Esophagus muscularis mucosa (tissue), 4 donors: ENCODE measurements at regions not wholly inside any gene's neighbourhood (a gene's known extent, or its start where the extent isn't known, plus 50 kb on each side); places are given as distances from the start of the nearest gene placed in this dataset.
"Not testable (repeated sequence)": the region's sequence is repeated elsewhere in the genome, so short reads cannot be mapped to it uniquely, and the experiment has no call there.

Experiments used
- DNase-seq: peaks from one replicate; pipeline ENCODE4 v3.0.0-alpha.2; 2017; ENCODE audit errors: extremely low spot score
- H3K27ac ChIP-seq, 4 donors: fragments of 200-600 bp; sonication (generic); replicated peaks in 1 of 4; 1 replicate in 3 of 4; 2 replicates in 1 of 4; pipeline ENCODE4 v1.5.1; 2016 to 2019; ENCODE audit warnings: mild to moderate bottlenecking in 1 of 4
- H3K27me3 ChIP-seq, 4 donors: fragments of 200-600 bp; sonication (generic); one replicate each; pipeline versions ENCODE4 v1.5.1 to v1.6.0; 2016 to 2019
- H3K36me3 ChIP-seq, 4 donors: fragments of 200-600 bp; sonication (generic); one replicate each; pipeline ENCODE4 v1.5.1; 2016 to 2019
- H3K4me1 ChIP-seq, 4 donors: fragments of 200-600 bp; sonication (generic); one replicate each; pipeline ENCODE4 v1.5.1; 2016 to 2019
- H3K4me3 ChIP-seq, 4 donors: fragments of 200-600 bp; sonication (generic); 1 replicate in 2 of 4; 2 replicates in 2 of 4; pipeline ENCODE4 v1.5.1; 2016 to 2019; ENCODE audit warnings: mild to moderate bottlenecking in 4 of 4, moderate library complexity in 1 of 4
- H3K9me3 ChIP-seq, 4 donors: fragments of 200-600 bp; sonication (generic); 1 replicate in 3 of 4; 2 replicates in 1 of 4; pipeline ENCODE4 v1.5.1; 2016 to 2019
- EP300 ChIP-seq: sonication (generic); formaldehyde crosslinking; IDR thresholded peaks from one replicate; pipeline ENCODE4 v1.6.1; 2017; ENCODE audit warnings: antibody characterized with exemption
- POLR2A ChIP-seq: fragments of 450-650 bp; IDR thresholded peaks from one replicate; pipeline ENCODE4 v1.6.1; 2017; ENCODE audit warnings: antibody characterized with exemption, moderate library complexity, mild to moderate bottlenecking, low read depth
- POLR2AphosphoS5 ChIP-seq, 2 donors: sonication (generic); formaldehyde crosslinking; IDR thresholded peaks; one replicate each; pipeline ENCODE4 v1.6.1; 2017; ENCODE audit warnings: antibody characterized with exemption in 2 of 2
- WGBS: methylation state at CpG from one replicate; pipeline ENCODE4 v1.1.5; 2018; 5-methylcytosine and 5-hydroxymethylcytosine counted together
- intact Hi-C: fragments of 100-400 bp; cut with DNase I; formaldehyde crosslinking; loops from one replicate; pipeline ENCODE4 v1.15.1; 2023
- TF ChIP-seq, protein P1 (sequence below), 3 experiments: fragments of 200-600 bp in 2 of 3; fragments of 450-650 bp in 1 of 3; sonication (generic) in 2 of 3; IDR thresholded peaks; one replicate each; pipeline ENCODE4 v1.5.1; 2017 to 2019; ENCODE audit warnings: antibody characterized with exemption in 3 of 3, mild to moderate bottlenecking in 2 of 3, moderate library complexity in 1 of 3

DNA sequence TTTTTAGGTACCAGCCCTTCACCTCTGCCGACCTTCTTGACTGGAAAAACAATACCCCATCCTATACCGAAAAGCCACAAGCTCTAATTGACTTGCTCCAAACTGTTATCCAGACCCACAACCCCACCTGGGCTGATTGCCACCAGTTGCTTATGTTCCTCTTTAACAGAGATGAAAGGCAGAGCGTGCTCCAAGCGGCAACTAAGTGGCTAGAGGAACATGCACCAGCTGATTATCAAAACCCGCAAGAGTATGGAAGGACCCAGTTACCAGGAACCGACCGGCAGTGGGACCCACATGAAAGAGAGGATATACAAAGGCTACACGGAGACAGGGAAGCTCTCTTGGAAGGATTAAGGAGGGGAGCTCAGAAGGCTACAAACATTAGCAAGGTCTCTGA, 86.1 kb upstream of the TANC1 start:
- Histone ChIP-seq H3K27ac (no peak overlapping the region), H3K4me3 (no peak overlapping the region), H3K27me3 (no peaks in the 10 kb centered on the region), H3K9me3 (no peaks in the 10 kb centered on the region), H3K4me1 (no peaks in the 10 kb centered on the region), H3K36me3 (no peaks in the 10 kb centered on the region)
- TF ChIP-seq, protein P1, sequence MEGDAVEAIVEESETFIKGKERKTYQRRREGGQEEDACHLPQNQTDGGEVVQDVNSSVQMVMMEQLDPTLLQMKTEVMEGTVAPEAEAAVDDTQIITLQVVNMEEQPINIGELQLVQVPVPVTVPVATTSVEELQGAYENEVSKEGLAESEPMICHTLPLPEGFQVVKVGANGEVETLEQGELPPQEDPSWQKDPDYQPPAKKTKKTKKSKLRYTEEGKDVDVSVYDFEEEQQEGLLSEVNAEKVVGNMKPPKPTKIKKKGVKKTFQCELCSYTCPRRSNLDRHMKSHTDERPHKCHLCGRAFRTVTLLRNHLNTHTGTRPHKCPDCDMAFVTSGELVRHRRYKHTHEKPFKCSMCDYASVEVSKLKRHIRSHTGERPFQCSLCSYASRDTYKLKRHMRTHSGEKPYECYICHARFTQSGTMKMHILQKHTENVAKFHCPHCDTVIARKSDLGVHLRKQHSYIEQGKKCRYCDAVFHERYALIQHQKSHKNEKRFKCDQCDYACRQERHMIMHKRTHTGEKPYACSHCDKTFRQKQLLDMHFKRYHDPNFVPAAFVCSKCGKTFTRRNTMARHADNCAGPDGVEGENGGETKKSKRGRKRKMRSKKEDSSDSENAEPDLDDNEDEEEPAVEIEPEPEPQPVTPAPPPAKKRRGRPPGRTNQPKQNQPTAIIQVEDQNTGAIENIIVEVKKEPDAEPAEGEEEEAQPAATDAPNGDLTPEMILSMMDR (IDR thresholded peaks at IDR 0.05), result no peak
- TF ChIP-seq EP300, result no peak
- no peak for TF ChIP-seq POLR2A
- no peak for TF ChIP-seq POLR2AphosphoS5 (IDR thresholded peaks at IDR 0.05)
- intact Hi-C loops, result no loop called here
- WGBS, result 78% methylated on average over 8 of the region's 8 CpGs
- no peak for DNase-seq

DNA sequence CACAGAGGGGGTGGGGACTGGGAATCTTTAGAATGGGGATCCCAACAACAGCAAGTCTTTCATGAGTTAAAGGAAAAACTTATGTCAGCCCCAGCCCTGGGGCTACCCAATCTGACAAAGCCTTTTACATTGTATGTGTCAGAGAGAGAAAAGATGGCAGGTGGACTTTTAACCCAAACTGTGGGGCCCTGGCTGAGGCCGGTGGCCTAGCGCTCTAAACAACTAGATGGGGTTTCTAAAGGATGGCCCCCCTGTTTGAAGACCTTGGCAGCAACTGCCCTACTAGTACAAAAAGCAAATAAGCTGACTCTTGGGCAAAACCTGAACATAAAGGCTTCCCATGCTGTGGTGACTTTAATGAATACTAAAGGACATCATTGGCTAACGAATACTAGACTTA, 83.9 kb upstream of the TANC1 start:
- H3K36me3 ChIP-seq, H3K4me3 ChIP-seq, H3K4me1 ChIP-seq, H3K27ac ChIP-seq, H3K27me3 ChIP-seq, H3K9me3 ChIP-seq, DNase-seq, intact Hi-C loops: not testable (repeated sequence)
- WGBS, result 92% methylated on average over 3 of the region's 3 CpGs

DNA sequence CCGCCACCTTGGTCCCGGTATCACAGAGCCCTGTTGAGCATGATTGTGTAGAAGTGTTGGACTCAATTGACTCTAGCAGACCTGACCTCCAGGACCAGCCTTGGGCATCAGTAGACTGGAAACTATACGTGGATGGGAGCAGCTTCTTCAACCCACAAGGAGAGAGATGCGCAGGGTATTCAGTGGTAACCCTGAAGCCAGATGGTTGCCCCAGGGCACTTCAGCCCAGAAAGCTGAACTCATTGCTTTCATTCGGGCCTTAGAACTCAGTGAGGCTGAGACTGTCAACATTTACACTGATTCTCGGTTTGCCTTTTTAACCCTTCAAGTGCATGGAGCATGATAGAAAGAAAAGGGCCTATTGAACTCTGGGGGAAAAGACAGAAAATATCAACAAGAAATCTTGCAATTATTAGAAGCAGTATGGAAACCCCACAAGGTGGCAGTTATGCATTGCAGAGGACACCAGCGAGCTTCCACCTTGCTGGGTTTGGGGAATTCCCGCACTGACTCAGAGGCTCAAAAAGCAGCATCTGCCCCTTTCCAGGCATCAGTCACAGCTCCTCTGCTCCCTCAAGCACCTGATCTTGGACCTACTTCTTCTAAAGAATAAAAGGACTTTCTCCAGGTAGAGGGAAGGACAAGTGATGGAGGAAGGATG, 83.3 kb upstream of the TANC1 start:
- intact Hi-C loops, H3K4me1 ChIP-seq, H3K4me3 ChIP-seq, H3K27me3 ChIP-seq, H3K27ac ChIP-seq, H3K9me3 ChIP-seq, H3K36me3 ChIP-seq, DNase-seq: not testable (repeated sequence)
- WGBS, result 80% methylated on average over 8 of the region's 8 CpGs

DNA sequence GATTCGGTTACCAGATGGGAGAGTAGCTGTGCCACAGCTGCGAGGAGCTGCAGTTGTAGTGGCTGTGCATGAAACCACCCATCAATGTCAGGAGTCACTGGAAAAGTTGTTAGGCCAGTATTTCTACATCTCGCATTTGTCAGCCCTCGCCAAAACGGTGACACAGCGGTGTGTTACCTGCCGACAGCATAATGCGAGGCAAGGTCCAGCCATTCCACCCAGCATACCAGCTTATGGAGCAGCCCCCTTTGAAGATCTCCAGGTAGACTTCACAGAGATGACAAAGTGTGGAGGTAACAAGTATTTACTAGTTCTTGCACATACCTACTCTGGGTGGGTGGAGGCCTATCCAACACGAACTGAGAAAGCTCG, 82.8 kb upstream of the TANC1 start:
- H3K4me3 ChIP-seq, H3K9me3 ChIP-seq, H3K36me3 ChIP-seq, H3K27ac ChIP-seq, intact Hi-C loops, H3K27me3 ChIP-seq, H3K4me1 ChIP-seq, DNase-seq: not testable (repeated sequence)
- 98% methylated on average over 10 of the region's 10 CpGs for WGBS

DNA sequence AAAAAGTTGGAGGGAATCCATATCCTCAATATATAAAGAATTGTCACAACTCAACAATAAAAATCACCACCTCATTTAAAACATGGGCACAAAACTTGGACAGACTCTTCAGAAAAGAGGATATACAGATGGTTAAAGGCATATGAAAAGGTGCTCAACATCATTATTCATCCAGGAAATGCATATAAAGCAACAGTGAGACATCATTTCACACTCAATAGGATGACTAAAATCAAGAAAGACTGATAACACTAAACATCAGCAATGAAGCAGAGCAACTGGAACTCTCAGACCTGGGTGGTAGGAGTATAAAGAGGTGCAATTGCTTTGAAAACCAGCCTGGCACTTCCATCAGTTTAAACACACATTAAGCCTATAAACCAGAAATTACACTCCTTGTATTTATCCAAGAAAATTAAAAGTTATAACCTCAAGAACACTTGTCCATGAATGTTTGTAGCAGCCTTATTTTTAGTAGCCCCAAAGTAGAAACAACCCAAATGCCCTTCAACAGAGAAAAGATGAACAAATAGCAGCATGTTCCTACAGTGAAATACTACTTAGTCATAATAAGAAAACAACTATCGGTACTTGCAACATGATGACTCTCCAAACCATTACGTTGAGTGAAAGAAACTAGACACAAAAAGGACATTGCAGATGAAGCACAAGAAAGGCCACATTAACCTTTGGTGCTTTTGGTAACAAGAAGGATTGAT, 79.1 kb upstream of the TANC1 start:
- no peak for DNase-seq
- 93% methylated on average over 2 of the region's 2 CpGs for WGBS
- TF ChIP-seq POLR2A, result no peak
- TF ChIP-seq, protein P1 (IDR thresholded peaks at IDR 0.05), result no peak
- TF ChIP-seq EP300, result no peak
- TF ChIP-seq POLR2AphosphoS5 (IDR thresholded peaks at IDR 0.05), result no peak
- intact Hi-C loops, result no loop called here
- no peaks in the 10 kb centered on the region for H3K4me1 ChIP-seq
- H3K27me3 ChIP-seq, result peaks cover 0 to 3% (median 0%) of the 10 kb centered on the region in 4 donors
- no peak overlapping the region for H3K4me3 ChIP-seq
- no peak overlapping the region for H3K27ac ChIP-seq
- H3K36me3 ChIP-seq, result no peaks in the 10 kb centered on the region
- no peaks in the 10 kb centered on the region for H3K9me3 ChIP-seq

DNA sequence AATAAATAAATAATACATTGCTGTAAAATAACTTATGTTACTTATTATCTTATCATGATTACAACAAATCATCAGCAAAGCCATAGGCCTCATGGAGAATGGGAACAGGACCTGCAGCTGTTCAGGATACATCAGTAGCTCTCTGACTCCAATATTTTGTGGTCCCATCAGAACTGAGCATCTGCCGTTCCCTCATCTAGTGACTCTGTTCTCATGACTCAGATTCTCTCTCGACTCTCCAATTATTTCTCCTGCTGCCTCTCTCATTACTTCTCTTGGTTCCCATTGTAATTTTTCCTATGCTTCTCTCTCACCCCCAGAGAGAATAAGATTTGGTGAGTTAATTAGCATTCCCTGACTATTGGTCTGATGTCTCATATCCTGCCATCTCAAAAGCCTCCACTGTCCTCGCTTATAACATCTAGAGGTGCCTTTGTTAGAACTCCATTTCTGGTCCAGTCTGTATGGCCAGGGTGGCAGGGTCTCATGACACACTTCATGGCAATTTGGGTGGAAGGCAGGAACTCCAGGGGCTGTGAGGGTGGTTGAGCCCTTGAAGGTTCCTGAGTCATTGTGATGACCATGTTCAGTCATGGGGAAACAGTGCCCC, 78.0 kb upstream of the TANC1 start:
- intact Hi-C loops, result no loop called here
- H3K4me1 ChIP-seq, result no peaks in the 10 kb centered on the region
- WGBS, result 98% methylated on average over 3 of the region's 3 CpGs
- DNase-seq, result no peak
- no peaks in the 10 kb centered on the region for H3K36me3 ChIP-seq
- no peaks in the 10 kb centered on the region for H3K9me3 ChIP-seq
- H3K4me3 ChIP-seq, result no peak overlapping the region
- TF ChIP-seq EP300 (no peak), POLR2AphosphoS5 (IDR thresholded peaks at IDR 0.05) (no peak), POLR2A (no peak)
- TF ChIP-seq, protein P1 (IDR thresholded peaks at IDR 0.05), result no peak
- no peak overlapping the region for H3K27ac ChIP-seq
- H3K27me3 ChIP-seq, result peaks cover 0 to 3% (median 0%) of the 10 kb centered on the region in 4 donors
